Fibroblast of lung (primary cell): ENCODE measurements at regions not wholly inside any gene's neighbourhood (a gene's known extent, or its start where the extent isn't known, plus 50 kb on each side); places are given as distances from the start of the nearest gene placed in this dataset.

ENCODE experiments used
- DNase-seq, 2 donors: peaks; one replicate each; pipeline versions ENCODE4 v3.0.0 to v3.0.0-alpha.2; 2010; ENCODE audit warnings: low read depth in 2 of 2
- H2AFZ ChIP-seq: 2 replicates; pipeline ENCODE4 v1.5.1; 2012; ENCODE audit warnings: low read length, control low read depth, inconsistent platforms
- H3K27ac ChIP-seq: 2 replicates; pipeline ENCODE4 v1.5.1; 2011; ENCODE audit warnings: low read length, control low read depth; ENCODE audit not compliant: insufficient read depth
- H3K27me3 ChIP-seq: 2 replicates; pipeline ENCODE4 v1.5.1; 2011; ENCODE audit warnings: mild to moderate bottlenecking, low read length; ENCODE audit not compliant: control insufficient read depth, insufficient read depth
- H3K36me3 ChIP-seq: 2 replicates; pipeline ENCODE4 v1.5.1; 2011; ENCODE audit warnings: low read length; ENCODE audit not compliant: control insufficient read depth, insufficient read depth
- H3K4me1 ChIP-seq: 2 replicates; pipeline ENCODE4 v1.5.1; 2011; ENCODE audit warnings: low read length; ENCODE audit not compliant: control insufficient read depth, insufficient read depth; ENCODE audit errors: extremely low read depth
- H3K4me2 ChIP-seq: 2 replicates; pipeline ENCODE4 v1.5.1; 2011; ENCODE audit warnings: low read length, control low read depth; ENCODE audit not compliant: insufficient read depth; ENCODE audit errors: extremely low read depth
- H3K4me3 ChIP-seq, 4 experiments: fragments of 200-600 bp in 1 of 4; sonication (generic) in 1 of 4; replicated peaks in 1 of 4; 2 replicates each; pipeline ENCODE4 v1.5.1; 2011 to 2016; ENCODE audit warnings: low read length in 4 of 4, low read depth in 3 of 4, mild to moderate bottlenecking in 3 of 4, control low read depth in 2 of 4, inconsistent platforms in 1 of 4, mixed read lengths in 1 of 4; ENCODE audit not compliant: insufficient read depth in 1 of 4; ENCODE audit errors: control extremely low read depth in 1 of 4
- H3K79me2 ChIP-seq: 2 replicates; pipeline ENCODE4 v1.5.1; 2012; ENCODE audit warnings: mild to moderate bottlenecking, low read length, inconsistent platforms; ENCODE audit not compliant: control insufficient read depth, insufficient read depth
- H3K9ac ChIP-seq: 2 replicates; pipeline ENCODE4 v1.5.1; 2011; ENCODE audit warnings: mild to moderate bottlenecking, low read length, control low read depth; ENCODE audit not compliant: insufficient read depth
- H3K9me3 ChIP-seq: 2 replicates; pipeline ENCODE4 v1.5.1; 2012; ENCODE audit warnings: low read depth, low read length; ENCODE audit not compliant: control insufficient read depth, insufficient read depth
- H4K20me1 ChIP-seq: 2 replicates; pipeline ENCODE4 v1.5.1; 2011; ENCODE audit warnings: low read length; ENCODE audit not compliant: control insufficient read depth, insufficient read depth; ENCODE audit errors: extremely low read depth
- EZH2 ChIP-seq: IDR thresholded peaks from 2 replicates; pipeline ENCODE4 v1.5.1; 2012; ENCODE audit warnings: low read length, control low read depth, mild to moderate bottlenecking; ENCODE audit errors: missing control alignments
- TF ChIP-seq, protein P1 (sequence below), 2 donors: IDR thresholded peaks in 1 of 2; conservative IDR thresholded peaks in 1 of 2; 1 replicate in 1 of 2; 2 replicates in 1 of 2; pipeline ENCODE4 v1.5.1; 2011 to 2012; ENCODE audit warnings: low read length in 2 of 2, control low read depth in 1 of 2, inconsistent platforms in 1 of 2, low read depth in 1 of 2, mild to moderate bottlenecking in 1 of 2

DNA sequence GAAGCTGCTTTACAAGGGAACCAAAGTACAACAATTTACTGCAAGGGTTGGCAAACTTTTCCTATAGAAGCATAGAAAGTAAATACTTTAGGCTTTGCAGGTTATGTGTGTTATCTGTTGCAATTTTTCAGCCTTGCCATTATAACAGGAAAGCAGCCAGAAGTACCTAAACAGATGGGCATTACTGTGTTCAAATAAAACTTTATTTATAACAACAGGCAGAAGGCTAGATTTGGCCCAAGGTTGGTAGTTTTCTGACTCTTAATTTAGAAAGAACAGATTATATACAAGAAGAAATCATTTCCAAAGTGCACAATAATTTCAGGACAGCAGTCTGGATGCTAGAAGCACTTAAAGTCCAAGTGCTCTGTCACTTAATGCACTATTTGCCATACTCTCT lies 307.1 kb downstream of the ANKRD7 start:
- no peak overlapping the region for H2AFZ ChIP-seq
- no peaks in the 10 kb centered on the region for H3K79me2 ChIP-seq
- no peak overlapping the region for H3K9ac ChIP-seq
- no peaks in the 10 kb centered on the region for H4K20me1 ChIP-seq
- H3K9me3 ChIP-seq: no peaks in the 10 kb centered on the region
- no peak for TF ChIP-seq EZH2
- TF ChIP-seq, protein P1, sequence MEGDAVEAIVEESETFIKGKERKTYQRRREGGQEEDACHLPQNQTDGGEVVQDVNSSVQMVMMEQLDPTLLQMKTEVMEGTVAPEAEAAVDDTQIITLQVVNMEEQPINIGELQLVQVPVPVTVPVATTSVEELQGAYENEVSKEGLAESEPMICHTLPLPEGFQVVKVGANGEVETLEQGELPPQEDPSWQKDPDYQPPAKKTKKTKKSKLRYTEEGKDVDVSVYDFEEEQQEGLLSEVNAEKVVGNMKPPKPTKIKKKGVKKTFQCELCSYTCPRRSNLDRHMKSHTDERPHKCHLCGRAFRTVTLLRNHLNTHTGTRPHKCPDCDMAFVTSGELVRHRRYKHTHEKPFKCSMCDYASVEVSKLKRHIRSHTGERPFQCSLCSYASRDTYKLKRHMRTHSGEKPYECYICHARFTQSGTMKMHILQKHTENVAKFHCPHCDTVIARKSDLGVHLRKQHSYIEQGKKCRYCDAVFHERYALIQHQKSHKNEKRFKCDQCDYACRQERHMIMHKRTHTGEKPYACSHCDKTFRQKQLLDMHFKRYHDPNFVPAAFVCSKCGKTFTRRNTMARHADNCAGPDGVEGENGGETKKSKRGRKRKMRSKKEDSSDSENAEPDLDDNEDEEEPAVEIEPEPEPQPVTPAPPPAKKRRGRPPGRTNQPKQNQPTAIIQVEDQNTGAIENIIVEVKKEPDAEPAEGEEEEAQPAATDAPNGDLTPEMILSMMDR (conservative IDR thresholded peaks at IDR 0.05 in 1 of 2, IDR thresholded peaks at IDR 0.05 in 1 of 2; ENCODE audit: low read depth in 1 of 2, low read length in 2 of 2): no peak
- H3K4me2 ChIP-seq: no peak overlapping the region
- H3K4me1 ChIP-seq: no peaks in the 10 kb centered on the region
- no peak overlapping the region for H3K27ac ChIP-seq
- H3K27me3 ChIP-seq: no peaks in the 10 kb centered on the region
- no peaks in the 10 kb centered on the region for H3K36me3 ChIP-seq
- H3K4me3 ChIP-seq: no peak overlapping the region
- no peak for DNase-seq

GRCh38 chr7:118559207-118559606 lies 334.7 kb downstream of the ANKRD7 start:
- Histone ChIP-seq H3K4me3 (no peak overlapping the region), H3K79me2 (no peaks in the 10 kb centered on the region), H3K4me2 (no peak overlapping the region), H3K27ac (no peak overlapping the region), H3K27me3 (no peaks in the 10 kb centered on the region), H3K4me1 (no peaks in the 10 kb centered on the region), H3K9ac (no peak overlapping the region), H2AFZ (no peak overlapping the region), H3K36me3 (no peaks in the 10 kb centered on the region), H3K9me3 (no peaks in the 10 kb centered on the region), H4K20me1 (no peaks in the 10 kb centered on the region)
- no peak for DNase-seq
- TF ChIP-seq, protein P1 (conservative IDR thresholded peaks at IDR 0.05 in 1 of 2, IDR thresholded peaks at IDR 0.05 in 1 of 2; ENCODE audit: low read depth in 1 of 2, low read length in 2 of 2): no peak
- no peak for TF ChIP-seq EZH2

- Histone ChIP-seq H3K4me1 (no peaks in the 10 kb centered on the region), H3K9me3 (no peaks in the 10 kb centered on the region), H3K4me2 (no peak overlapping the region), H3K9ac (no peak overlapping the region), H4K20me1 (no peaks in the 10 kb centered on the region), H3K79me2 (no peaks in the 10 kb centered on the region), H2AFZ (no peak overlapping the region), H3K27ac (no peak overlapping the region), H3K36me3 (no peaks in the 10 kb centered on the region), H3K4me3 (no peak overlapping the region), H3K27me3 (no peaks in the 10 kb centered on the region)
- no peak for DNase-seq
- no peak for TF ChIP-seq EZH2
- TF ChIP-seq, protein P1 (conservative IDR thresholded peaks at IDR 0.05 in 1 of 2, IDR thresholded peaks at IDR 0.05 in 1 of 2; ENCODE audit: low read depth in 1 of 2, low read length in 2 of 2): no peak
These were observed 338.8 kb downstream of the ANKRD7 start for GRCh38 chr7:118563311-118563710.
